ENCODE measurements at regions not wholly inside any gene's neighbourhood (a gene's known extent, or its start where the extent isn't known, plus 50 kb on each side); places are given as distances from the start of the nearest gene placed in this dataset.

DNA sequence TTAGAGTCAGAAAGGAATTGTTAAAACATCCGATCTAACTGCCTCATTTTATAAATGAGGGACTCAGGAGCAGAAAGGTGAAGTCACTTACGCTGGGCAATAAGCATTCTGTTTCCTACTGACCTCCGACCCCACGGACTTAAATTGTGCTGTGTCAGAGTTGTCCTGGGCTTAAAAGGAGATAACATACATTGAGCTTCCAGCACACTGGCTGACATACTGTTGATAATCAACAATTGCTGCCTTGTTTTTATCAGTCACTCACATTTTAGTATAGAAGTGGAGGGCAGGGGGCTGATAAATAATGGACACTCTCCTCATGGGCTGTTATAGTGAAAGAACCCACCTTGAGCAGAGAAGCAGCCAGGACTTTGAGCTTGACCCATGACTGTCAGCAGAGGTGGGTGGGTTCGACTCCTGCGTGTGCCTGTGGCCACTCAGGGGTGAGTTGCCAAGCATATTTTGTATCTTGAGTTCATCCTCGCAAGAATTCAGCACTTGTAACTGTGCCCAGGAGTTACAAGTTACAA is 166.5 kb upstream of the JARID2 start:
- SMC1A ChIA-PET (ENCODE audit: uncharacterized antibody, unreplicated experiment) = interaction anchor here (0.5 kb wide), 1 partner anchor 37 kb away, joined by 3 read pairs; no protein-coding TSS in a partner anchor
- H3K9me3 ChIP-seq (replicated peaks; ENCODE audit: control insufficient read depth, insufficient read depth, low read length) = no peaks in the 10 kb centered on the region
- no peak overlapping the region for H2AFZ ChIP-seq (ENCODE audit: control insufficient read depth, low read depth, low read length)
- H3K4me2 ChIP-seq (ENCODE audit: control insufficient read depth, insufficient read depth) = no peak overlapping the region
- H3K4me1 ChIP-seq (ENCODE audit: control insufficient read depth, insufficient read depth, low read length) = no peaks in the 10 kb centered on the region
- RAD21 ChIA-PET (ENCODE audit: unreplicated experiment) = no interaction called here
- H3K36me3 ChIP-seq (ENCODE audit: control insufficient read depth in 2 of 2, insufficient read depth in 2 of 2, low read length in 1 of 2) = no peaks in the 10 kb centered on the region
- no peaks in the 10 kb centered on the region for H3K27me3 ChIP-seq (replicated peaks in 1 of 2; ENCODE audit: control insufficient read depth in 2 of 2, insufficient read depth in 2 of 2, low read length in 1 of 2)
- no peaks in the 10 kb centered on the region for H4K20me1 ChIP-seq (ENCODE audit: control insufficient read depth, insufficient read depth)
- H3K9ac ChIP-seq (ENCODE audit: control insufficient read depth, insufficient read depth, low read length) = no peak overlapping the region
- DNase-seq (ENCODE audit: low read depth, low spot score) (no peak), ATAC-seq (no peak), FAIRE-seq (no peak)
- POLR2A ChIA-PET = interaction anchor here (0.7 kb wide), 1 partner anchor 1368 kb away, joined by 5 read pairs; no protein-coding TSS in a partner anchor
- intact Hi-C loops (cut with micrococcal nuclease; ENCODE audit: unreplicated experiment) = no loop called here
- BruUV-seq (replicated peaks) = no TSS peak
- in situ Hi-C loops (cut with MboI) = no loop called here
- TF ChIP-seq CBX3 (IDR thresholded peaks at IDR 0.05; ENCODE audit: borderline replicate concordance, low read depth) = no peak
- TF ChIP-seq, protein P1, sequence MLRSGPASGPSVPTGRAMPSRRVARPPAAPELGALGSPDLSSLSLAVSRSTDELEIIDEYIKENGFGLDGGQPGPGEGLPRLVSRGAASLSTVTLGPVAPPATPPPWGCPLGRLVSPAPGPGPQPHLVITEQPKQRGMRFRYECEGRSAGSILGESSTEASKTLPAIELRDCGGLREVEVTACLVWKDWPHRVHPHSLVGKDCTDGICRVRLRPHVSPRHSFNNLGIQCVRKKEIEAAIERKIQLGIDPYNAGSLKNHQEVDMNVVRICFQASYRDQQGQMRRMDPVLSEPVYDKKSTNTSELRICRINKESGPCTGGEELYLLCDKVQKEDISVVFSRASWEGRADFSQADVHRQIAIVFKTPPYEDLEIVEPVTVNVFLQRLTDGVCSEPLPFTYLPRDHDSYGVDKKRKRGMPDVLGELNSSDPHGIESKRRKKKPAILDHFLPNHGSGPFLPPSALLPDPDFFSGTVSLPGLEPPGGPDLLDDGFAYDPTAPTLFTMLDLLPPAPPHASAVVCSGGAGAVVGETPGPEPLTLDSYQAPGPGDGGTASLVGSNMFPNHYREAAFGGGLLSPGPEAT (IDR thresholded peaks at IDR 0.05; ENCODE audit: low read depth) = no peak
- no peak for TF ChIP-seq BMI1 (IDR thresholded peaks at IDR 0.05; ENCODE audit: borderline replicate concordance)
- no peak for TF ChIP-seq MTA2 (IDR thresholded peaks at IDR 0.05; ENCODE audit: low read depth)
- no peak for TF ChIP-seq TARDBP (IDR thresholded peaks at IDR 0.05; ENCODE audit: borderline replicate concordance)
- no peak for TF ChIP-seq EGR1 (IDR thresholded peaks at IDR 0.05; ENCODE audit: borderline replicate concordance in 1 of 2, low read depth in 2 of 2, low read length in 2 of 2)
- TF ChIP-seq MEF2A (IDR thresholded peaks at IDR 0.05; ENCODE audit: insufficient read depth, low read depth, low read length) = no peak
- TF ChIP-seq BRCA1 (IDR thresholded peaks at IDR 0.05; ENCODE audit: low read depth, low read length) = no peak
- TF ChIP-seq, protein P2, sequence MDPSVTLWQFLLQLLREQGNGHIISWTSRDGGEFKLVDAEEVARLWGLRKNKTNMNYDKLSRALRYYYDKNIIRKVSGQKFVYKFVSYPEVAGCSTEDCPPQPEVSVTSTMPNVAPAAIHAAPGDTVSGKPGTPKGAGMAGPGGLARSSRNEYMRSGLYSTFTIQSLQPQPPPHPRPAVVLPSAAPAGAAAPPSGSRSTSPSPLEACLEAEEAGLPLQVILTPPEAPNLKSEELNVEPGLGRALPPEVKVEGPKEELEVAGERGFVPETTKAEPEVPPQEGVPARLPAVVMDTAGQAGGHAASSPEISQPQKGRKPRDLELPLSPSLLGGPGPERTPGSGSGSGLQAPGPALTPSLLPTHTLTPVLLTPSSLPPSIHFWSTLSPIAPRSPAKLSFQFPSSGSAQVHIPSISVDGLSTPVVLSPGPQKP (IDR thresholded peaks at IDR 0.05; ENCODE audit: low read depth, low read length) = no peak
- TF ChIP-seq YY1 (IDR thresholded peaks at IDR 0.05; ENCODE audit: low read depth, low read length) = no peak
- no peak for TF ChIP-seq SIX5 (IDR thresholded peaks at IDR 0.05; ENCODE audit: low read depth, low read length, severe bottlenecking)
- TF ChIP-seq, protein P3, sequence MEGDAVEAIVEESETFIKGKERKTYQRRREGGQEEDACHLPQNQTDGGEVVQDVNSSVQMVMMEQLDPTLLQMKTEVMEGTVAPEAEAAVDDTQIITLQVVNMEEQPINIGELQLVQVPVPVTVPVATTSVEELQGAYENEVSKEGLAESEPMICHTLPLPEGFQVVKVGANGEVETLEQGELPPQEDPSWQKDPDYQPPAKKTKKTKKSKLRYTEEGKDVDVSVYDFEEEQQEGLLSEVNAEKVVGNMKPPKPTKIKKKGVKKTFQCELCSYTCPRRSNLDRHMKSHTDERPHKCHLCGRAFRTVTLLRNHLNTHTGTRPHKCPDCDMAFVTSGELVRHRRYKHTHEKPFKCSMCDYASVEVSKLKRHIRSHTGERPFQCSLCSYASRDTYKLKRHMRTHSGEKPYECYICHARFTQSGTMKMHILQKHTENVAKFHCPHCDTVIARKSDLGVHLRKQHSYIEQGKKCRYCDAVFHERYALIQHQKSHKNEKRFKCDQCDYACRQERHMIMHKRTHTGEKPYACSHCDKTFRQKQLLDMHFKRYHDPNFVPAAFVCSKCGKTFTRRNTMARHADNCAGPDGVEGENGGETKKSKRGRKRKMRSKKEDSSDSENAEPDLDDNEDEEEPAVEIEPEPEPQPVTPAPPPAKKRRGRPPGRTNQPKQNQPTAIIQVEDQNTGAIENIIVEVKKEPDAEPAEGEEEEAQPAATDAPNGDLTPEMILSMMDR (IDR thresholded peaks at IDR 0.05 in 2 of 3, conservative IDR thresholded peaks at IDR 0.05 in 1 of 3; ENCODE audit: control insufficient read depth in 2 of 3, extremely low read depth in 1 of 3, insufficient read depth in 1 of 3, low read depth in 3 of 3, low read length in 3 of 3) = no peak
- no peak for TF ChIP-seq HCFC1 (IDR thresholded peaks at IDR 0.05; ENCODE audit: low read length)
- no peak for TF ChIP-seq SMAD1 (IDR thresholded peaks at IDR 0.05; ENCODE audit: low read depth, partially characterized antibody)
- WGBS (ENCODE audit: insufficient coverage, insufficient replicate concordance, low lambda C conversion rate, missing lambda C conversion rate) = 56% methylated on average over 7 of the region's 7 CpGs
- CTCF ChIA-PET = no interaction called here
- no peak overlapping the region for H3K27ac ChIP-seq (ENCODE audit: control insufficient read depth, insufficient read depth)
- no peak overlapping the region for H3K4me3 ChIP-seq
- no peaks in the 10 kb centered on the region for H3K79me2 ChIP-seq (ENCODE audit: control insufficient read depth, insufficient read depth, low read length)

All from GM12878 (cell line).